ENCODE measurements at regions not wholly inside any gene's neighbourhood (a gene's known extent, or its start where the extent isn't known, plus 50 kb on each side); places are given as distances from the start of the nearest gene placed in this dataset.

DNA sequence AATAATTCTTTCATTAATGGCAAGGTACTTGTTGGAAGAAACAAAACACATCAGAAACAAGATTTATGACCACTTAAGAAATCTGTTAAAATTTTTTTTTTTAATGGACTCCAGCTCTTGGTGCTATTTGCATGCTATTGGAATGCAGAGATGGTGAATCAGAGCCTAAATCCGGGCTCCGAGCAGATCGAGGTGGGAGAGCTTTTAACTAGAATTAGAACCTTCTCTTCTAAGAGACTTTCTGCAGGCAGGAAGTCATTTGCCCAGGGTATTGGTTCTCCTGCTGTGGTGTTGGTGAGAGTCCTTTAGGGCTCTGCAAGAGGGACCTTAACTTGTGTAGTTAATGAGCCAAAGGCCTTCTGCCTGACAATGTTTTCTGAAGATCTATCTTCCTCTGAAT lies 419.4 kb downstream of the SNAPC1 start:
- Histone ChIP-seq H3K9ac (ENCODE audit: insufficient read depth in 1 of 2, low read depth in 2 of 2, low read length in 2 of 2) (no peak overlapping the region), H2AFZ (ENCODE audit: low read depth, low read length) (no peak overlapping the region), H3K27me3 (ENCODE audit: control insufficient read depth in 2 of 2, insufficient read depth in 2 of 2, low read length in 2 of 2) (no peaks in the 10 kb centered on the region), H3K9me1 (ENCODE audit: control insufficient read depth, insufficient read depth, low read length) (no peaks in the 10 kb centered on the region), H3K79me2 (ENCODE audit: control insufficient read depth, insufficient read depth, low read length) (no peaks in the 10 kb centered on the region), H3K36me3 (ENCODE audit: control insufficient read depth, insufficient read depth, low read length) (no peaks in the 10 kb centered on the region), H3K4me3 (no peak overlapping the region), H3K4me2 (ENCODE audit: insufficient read depth, low read length) (no peak overlapping the region), H3K4me1 (replicated peaks in 1 of 2; ENCODE audit: control insufficient read depth in 2 of 2, insufficient read depth in 2 of 2, low read length in 2 of 2) (no peaks in the 10 kb centered on the region), H4K20me1 (replicated peaks; ENCODE audit: control insufficient read depth, insufficient read depth, low read length) (no peaks in the 10 kb centered on the region), H3K9me3 (replicated peaks; ENCODE audit: control insufficient read depth, insufficient read depth, low read depth, low read length) (no peaks in the 10 kb centered on the region), H3K27ac (ENCODE audit: extremely low read depth, low read depth, low read length) (no peak overlapping the region)
- TF ChIP-seq ZNF324 (CRISPR knock-in tag; IDR thresholded peaks at IDR 0.05) (no peak), POLR2G (IDR thresholded peaks at IDR 0.05; ENCODE audit: low read depth, low read length) (no peak), HDAC2 (IDR thresholded peaks at IDR 0.05) (no peak), MTF1 (CRISPR knock-in tag; IDR thresholded peaks at IDR 0.05; ENCODE audit: borderline replicate concordance) (no peak), CEBPB (tag; IDR thresholded peaks at IDR 0.05) (no peak), TOE1 (IDR thresholded peaks at IDR 0.05; ENCODE audit: borderline replicate concordance) (no peak), TOE1 (CRISPR knock-in tag; IDR thresholded peaks at IDR 0.05; ENCODE audit: borderline replicate concordance, low read depth) (no peak), BRD4 (IDR thresholded peaks at IDR 0.05) (no peak), RB1 (IDR thresholded peaks at IDR 0.05; ENCODE audit: low read depth) (no peak), HCFC1 (IDR thresholded peaks at IDR 0.05; ENCODE audit: low read depth, low read length) (no peak)
- TF ChIP-seq, protein P1, sequence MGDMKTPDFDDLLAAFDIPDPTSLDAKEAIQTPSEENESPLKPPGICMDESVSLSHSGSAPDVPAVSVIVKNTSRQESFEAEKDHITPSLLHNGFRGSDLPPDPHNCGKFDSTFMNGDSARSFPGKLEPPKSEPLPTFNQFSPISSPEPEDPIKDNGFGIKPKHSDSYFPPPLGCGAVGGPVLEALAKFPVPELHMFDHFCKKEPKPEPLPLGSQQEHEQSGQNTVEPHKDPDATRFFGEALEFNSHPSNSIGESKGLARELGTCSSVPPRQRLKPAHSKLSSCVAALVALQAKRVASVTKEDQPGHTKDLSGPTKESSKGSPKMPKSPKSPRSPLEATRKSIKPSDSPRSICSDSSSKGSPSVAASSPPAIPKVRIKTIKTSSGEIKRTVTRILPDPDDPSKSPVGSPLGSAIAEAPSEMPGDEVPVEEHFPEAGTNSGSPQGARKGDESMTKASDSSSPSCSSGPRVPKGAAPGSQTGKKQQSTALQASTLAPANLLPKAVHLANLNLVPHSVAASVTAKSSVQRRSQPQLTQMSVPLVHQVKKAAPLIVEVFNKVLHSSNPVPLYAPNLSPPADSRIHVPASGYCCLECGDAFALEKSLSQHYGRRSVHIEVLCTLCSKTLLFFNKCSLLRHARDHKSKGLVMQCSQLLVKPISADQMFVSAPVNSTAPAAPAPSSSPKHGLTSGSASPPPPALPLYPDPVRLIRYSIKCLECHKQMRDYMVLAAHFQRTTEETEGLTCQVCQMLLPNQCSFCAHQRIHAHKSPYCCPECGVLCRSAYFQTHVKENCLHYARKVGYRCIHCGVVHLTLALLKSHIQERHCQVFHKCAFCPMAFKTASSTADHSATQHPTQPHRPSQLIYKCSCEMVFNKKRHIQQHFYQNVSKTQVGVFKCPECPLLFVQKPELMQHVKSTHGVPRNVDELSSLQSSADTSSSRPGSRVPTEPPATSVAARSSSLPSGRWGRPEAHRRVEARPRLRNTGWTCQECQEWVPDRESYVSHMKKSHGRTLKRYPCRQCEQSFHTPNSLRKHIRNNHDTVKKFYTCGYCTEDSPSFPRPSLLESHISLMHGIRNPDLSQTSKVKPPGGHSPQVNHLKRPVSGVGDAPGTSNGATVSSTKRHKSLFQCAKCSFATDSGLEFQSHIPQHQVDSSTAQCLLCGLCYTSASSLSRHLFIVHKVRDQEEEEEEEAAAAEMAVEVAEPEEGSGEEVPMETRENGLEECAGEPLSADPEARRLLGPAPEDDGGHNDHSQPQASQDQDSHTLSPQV (IDR thresholded peaks at IDR 0.05): no peak
- TF ChIP-seq, protein P2, sequence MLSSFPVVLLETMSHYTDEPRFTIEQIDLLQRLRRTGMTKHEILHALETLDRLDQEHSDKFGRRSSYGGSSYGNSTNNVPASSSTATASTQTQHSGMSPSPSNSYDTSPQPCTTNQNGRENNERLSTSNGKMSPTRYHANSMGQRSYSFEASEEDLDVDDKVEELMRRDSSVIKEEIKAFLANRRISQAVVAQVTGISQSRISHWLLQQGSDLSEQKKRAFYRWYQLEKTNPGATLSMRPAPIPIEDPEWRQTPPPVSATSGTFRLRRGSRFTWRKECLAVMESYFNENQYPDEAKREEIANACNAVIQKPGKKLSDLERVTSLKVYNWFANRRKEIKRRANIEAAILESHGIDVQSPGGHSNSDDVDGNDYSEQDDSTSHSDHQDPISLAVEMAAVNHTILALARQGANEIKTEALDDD (IDR thresholded peaks at IDR 0.05): no peak
- no peak for FAIRE-seq
- ChIA-PET POLR2A (no interaction called here), CTCF (ENCODE audit: low intra/inter-chr PET ratio) (no interaction called here)
- no TSS peak for BruUV-seq (replicated peaks)
- intact Hi-C loops (cut with micrococcal nuclease): no loop called here
- no peak for DNase-seq (ENCODE audit: extremely low read depth in 1 of 4, low spot score in 3 of 4)
- ATAC-seq: no peak
- in situ Hi-C loops (cut with MboI): no loop called here
- WGBS (ENCODE audit: insufficient coverage, low coverage, missing lambda C conversion rate): 0% methylated on average over 3 of the region's 3 CpGs
